ENCODE measurements at regions not wholly inside any gene's neighbourhood (a gene's known extent, or its start where the extent isn't known, plus 50 kb on each side); places are given as distances from the start of the nearest gene placed in this dataset.

DNA sequence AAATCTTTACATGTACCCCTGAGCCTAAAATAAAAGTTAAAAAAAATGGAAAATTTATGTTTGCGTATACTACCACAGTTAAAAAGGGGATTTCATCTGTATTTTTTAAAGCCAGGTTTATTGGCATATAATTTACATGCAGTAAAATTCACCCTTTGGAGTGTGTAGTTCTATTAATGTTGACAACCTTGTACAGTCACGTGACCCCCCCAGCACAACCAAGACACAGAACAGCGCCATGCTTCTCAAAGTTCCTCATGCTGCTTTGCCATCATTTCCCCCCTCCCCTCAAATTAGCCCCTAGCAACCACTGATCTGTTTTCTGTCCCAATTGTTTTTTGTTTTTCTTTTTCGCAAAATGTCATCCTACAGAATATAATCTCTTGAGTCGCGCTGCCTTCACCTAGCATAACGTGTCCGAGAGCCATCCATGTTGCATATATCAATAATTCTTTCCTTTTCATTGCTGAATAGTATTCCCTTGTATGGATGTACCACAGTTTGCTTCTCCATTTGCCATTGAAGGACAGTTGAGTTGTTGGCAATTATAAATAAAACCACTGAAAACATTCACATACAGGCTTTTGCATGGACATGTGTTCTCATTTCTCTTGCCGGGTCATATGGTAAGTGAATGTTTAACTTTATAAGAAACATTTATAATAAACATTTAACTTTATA lies 105.3 kb downstream of the LHX2 start:
- TF ChIP-seq, protein P1, sequence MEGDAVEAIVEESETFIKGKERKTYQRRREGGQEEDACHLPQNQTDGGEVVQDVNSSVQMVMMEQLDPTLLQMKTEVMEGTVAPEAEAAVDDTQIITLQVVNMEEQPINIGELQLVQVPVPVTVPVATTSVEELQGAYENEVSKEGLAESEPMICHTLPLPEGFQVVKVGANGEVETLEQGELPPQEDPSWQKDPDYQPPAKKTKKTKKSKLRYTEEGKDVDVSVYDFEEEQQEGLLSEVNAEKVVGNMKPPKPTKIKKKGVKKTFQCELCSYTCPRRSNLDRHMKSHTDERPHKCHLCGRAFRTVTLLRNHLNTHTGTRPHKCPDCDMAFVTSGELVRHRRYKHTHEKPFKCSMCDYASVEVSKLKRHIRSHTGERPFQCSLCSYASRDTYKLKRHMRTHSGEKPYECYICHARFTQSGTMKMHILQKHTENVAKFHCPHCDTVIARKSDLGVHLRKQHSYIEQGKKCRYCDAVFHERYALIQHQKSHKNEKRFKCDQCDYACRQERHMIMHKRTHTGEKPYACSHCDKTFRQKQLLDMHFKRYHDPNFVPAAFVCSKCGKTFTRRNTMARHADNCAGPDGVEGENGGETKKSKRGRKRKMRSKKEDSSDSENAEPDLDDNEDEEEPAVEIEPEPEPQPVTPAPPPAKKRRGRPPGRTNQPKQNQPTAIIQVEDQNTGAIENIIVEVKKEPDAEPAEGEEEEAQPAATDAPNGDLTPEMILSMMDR (IDR thresholded peaks at IDR 0.05): no peak
- TF ChIP-seq POLR2A (IDR thresholded peaks at IDR 0.05): no peak
